OCI-LY1 (cell line): ENCODE measurements at regions not wholly inside any gene's neighbourhood (a gene's known extent, or its start where the extent isn't known, plus 50 kb on each side); places are given as distances from the start of the nearest gene placed in this dataset.

Source experiments
- H2AFZ ChIP-seq: fragments of 200-600 bp; sonication (generic), shearing (Covaris generic); 2 replicates; pipeline ENCODE4 v1.6.0; 2014; ENCODE audit warnings: antibody characterized with exemption, mild to moderate bottlenecking, low read length
- H3F3A ChIP-seq: fragments of 200-600 bp; sonication (generic), shearing (Covaris generic); 2 replicates; pipeline ENCODE4 v1.6.0; 2014; ENCODE audit warnings: mild to moderate bottlenecking, antibody characterized with exemption, low read length, moderate library complexity; ENCODE audit not compliant: insufficient read depth
- H3K27ac ChIP-seq: fragments of 200-600 bp; sonication (generic); 2 replicates; pipeline ENCODE4 v1.5.1; 2014; ENCODE audit warnings: low read length, mixed run types, mild to moderate bottlenecking, low read depth; ENCODE audit not compliant: poor library complexity, severe bottlenecking
- H3K27me3 ChIP-seq: fragments of 200-600 bp; sonication (generic); 2 replicates; pipeline ENCODE4 v1.6.0; 2014; ENCODE audit warnings: antibody characterized with exemption, mild to moderate bottlenecking, low read length, moderate library complexity; ENCODE audit not compliant: insufficient read depth
- H3K36me3 ChIP-seq: fragments of 200-600 bp; sonication (generic); 2 replicates; pipeline ENCODE4 v1.6.1; 2014; ENCODE audit warnings: mild to moderate bottlenecking, antibody characterized with exemption, low read length, moderate library complexity, mixed read lengths; ENCODE audit not compliant: insufficient read depth
- H3K4me1 ChIP-seq: fragments of 200-600 bp; sonication (generic); 2 replicates; pipeline ENCODE4 v1.5.1; 2014; ENCODE audit warnings: mild to moderate bottlenecking, low read length, moderate library complexity; ENCODE audit not compliant: insufficient read depth, severe bottlenecking
- H3K4me2 ChIP-seq: fragments of 200-600 bp; sonication (generic), shearing (Covaris generic); 2 replicates; pipeline ENCODE4 v1.6.1; 2014; ENCODE audit warnings: low read length
- H3K4me3 ChIP-seq: fragments of 200-600 bp; sonication (generic); 2 replicates; pipeline ENCODE4 v1.5.1; 2014; ENCODE audit warnings: low read length, low read depth, mild to moderate bottlenecking, mixed read lengths; ENCODE audit not compliant: poor library complexity, severe bottlenecking
- H3K79me2 ChIP-seq: fragments of 200-600 bp; shearing (Covaris generic); 2 replicates; pipeline ENCODE4 v1.6.1; 2016; ENCODE audit warnings: mixed run types, low read length, mixed read lengths; ENCODE audit not compliant: insufficient read depth
- H3K9ac ChIP-seq: fragments of 200-600 bp; sonication (generic), shearing (Covaris generic); 2 replicates; pipeline ENCODE4 v1.6.1; 2014; ENCODE audit warnings: mild to moderate bottlenecking, low read length, mixed read lengths
- H3K9me2 ChIP-seq: fragments of 200-600 bp; sonication (generic), shearing (Covaris generic); 2 replicates; pipeline ENCODE4 v1.6.1; 2014; ENCODE audit warnings: low read depth, mild to moderate bottlenecking, low read length, mixed read lengths
- H3K9me3 ChIP-seq: fragments of 200-600 bp; shearing (Covaris generic); 2 replicates; pipeline ENCODE4 v1.6.1; 2014; ENCODE audit warnings: low read length, mixed read lengths
- H4K20me1 ChIP-seq: fragments of 200-600 bp; sonication (generic), shearing (Covaris generic); 2 replicates; pipeline ENCODE4 v1.6.0; 2016; ENCODE audit warnings: mild to moderate bottlenecking, low read length; ENCODE audit not compliant: insufficient read depth
- CTCF ChIP-seq: fragments of 200-600 bp; sonication (generic), shearing (Covaris generic); IDR thresholded peaks from 2 replicates; pipeline ENCODE4 v1.5.1; 2017; ENCODE audit warnings: mild to moderate bottlenecking, antibody characterized with exemption, low read length, moderate library complexity, mixed read lengths
- EZH2 ChIP-seq: fragments of 200-600 bp; sonication (generic), shearing (Covaris generic); IDR thresholded peaks from 2 replicates; pipeline ENCODE4 v1.8.0; 2017; ENCODE audit warnings: borderline replicate concordance, mixed run types, mild to moderate bottlenecking, antibody characterized with exemption, low read length, moderate library complexity, mixed read lengths

GRCh38 chr6:67160820-67161219 is 1453.8 kb upstream of the EYS start:
- no peak overlapping the region for H3K27ac ChIP-seq

GRCh38 chr6:67141005-67141404 is 1434.0 kb upstream of the EYS start:
- Histone ChIP-seq H3K27me3 (no peaks in the 10 kb centered on the region), H3K9me3 (no peaks in the 10 kb centered on the region), H3K36me3 (no peaks in the 10 kb centered on the region), H3F3A (no peaks in the 10 kb centered on the region), H2AFZ (0 out of 2 replicates have a peak overlapping the region, but pooled peaks have one; percentile 71), H3K9ac (no peak overlapping the region), H3K4me1 (no peaks in the 10 kb centered on the region), H3K79me2 (no peaks in the 10 kb centered on the region), H3K27ac (no peak overlapping the region), H3K9me2 (no peaks in the 10 kb centered on the region), H3K4me2 (no peak overlapping the region), H3K4me3 (no peak overlapping the region), H4K20me1 (no peaks in the 10 kb centered on the region)
- TF ChIP-seq EZH2 (no peak), CTCF (no peak)

More at GRCh38 chr6:67160820-67161219, 1453.8 kb upstream of the EYS start:
- Histone ChIP-seq H3K4me1 (no peaks in the 10 kb centered on the region), H3K9me3 (0 out of 2 replicates have a peak, but pooled peaks cover 8% of the 10 kb centered on the region), H2AFZ (no peak overlapping the region), H3F3A (no peaks in the 10 kb centered on the region), H3K79me2 (no peaks in the 10 kb centered on the region), H3K4me3 (no peak overlapping the region), H3K4me2 (no peak overlapping the region), H3K27me3 (no peaks in the 10 kb centered on the region), H3K9ac (no peak overlapping the region), H3K9me2 (no peaks in the 10 kb centered on the region), H3K36me3 (no peaks in the 10 kb centered on the region), H4K20me1 (no peaks in the 10 kb centered on the region)
- TF ChIP-seq EZH2 (no peak), CTCF (no peak)

GRCh38 chr6:67133973-67134372 is 1426.9 kb upstream of the EYS start:
- H3F3A ChIP-seq = no peaks in the 10 kb centered on the region
- H3K4me2 ChIP-seq = no peak overlapping the region
- no peak overlapping the region for H3K9ac ChIP-seq
- H3K9me3 ChIP-seq = no peaks in the 10 kb centered on the region
- no peaks in the 10 kb centered on the region for H3K9me2 ChIP-seq
- H3K27ac ChIP-seq = no peak overlapping the region
- no peak for TF ChIP-seq CTCF
- TF ChIP-seq EZH2 = no peak
- H3K36me3 ChIP-seq = no peaks in the 10 kb centered on the region
- no peaks in the 10 kb centered on the region for H3K79me2 ChIP-seq
- no peaks in the 10 kb centered on the region for H3K4me1 ChIP-seq
- no peak overlapping the region for H3K4me3 ChIP-seq
- H3K27me3 ChIP-seq = no peaks in the 10 kb centered on the region
- no peak overlapping the region; the same call in 1 of the 2 replicates for H2AFZ ChIP-seq
- H4K20me1 ChIP-seq = no peaks in the 10 kb centered on the region
